Smooth muscle cell (in vitro differentiated cells): ENCODE measurements at regions not wholly inside any gene's neighbourhood (a gene's known extent, or its start where the extent isn't known, plus 50 kb on each side); places are given as distances from the start of the nearest gene placed in this dataset.

Source experiments
- DNase-seq: peaks from one replicate; lab custom pipeline; 2025; ENCODE audit not compliant: unreplicated experiment; lab: John Stamatoyannopoulos, UW
- H2AFZ ChIP-seq: fragments of 200-600 bp; sonication (generic); 2 replicates; pipeline ENCODE4 v1.6.0; 2016; ENCODE audit warnings: antibody characterized with exemption, low read depth, mild to moderate bottlenecking
- H3F3A ChIP-seq: fragments of 200-600 bp; sonication (generic); 2 replicates; pipeline ENCODE4 v1.6.0; 2017; ENCODE audit warnings: antibody characterized with exemption, low read depth
- H3K27ac ChIP-seq: fragments of 200-600 bp; sonication (generic); 2 replicates; pipeline ENCODE4 v1.5.1; 2016; ENCODE audit warnings: low read depth, mild to moderate bottlenecking
- H3K27me3 ChIP-seq: fragments of 200-600 bp; sonication (generic); 2 replicates; pipeline ENCODE4 v1.6.1; 2016; ENCODE audit warnings: low read depth, mild to moderate bottlenecking
- H3K36me3 ChIP-seq: fragments of 200-600 bp; sonication (generic); 2 replicates; pipeline ENCODE4 v1.5.1; 2016; ENCODE audit warnings: low read depth
- H3K4me1 ChIP-seq: fragments of 200-600 bp; sonication (generic); 2 replicates; pipeline ENCODE4 v1.5.1; 2016; ENCODE audit warnings: low read depth
- H3K4me2 ChIP-seq: fragments of 200-600 bp; sonication (generic); 2 replicates; pipeline ENCODE4 v1.6.0; 2016; ENCODE audit warnings: mild to moderate bottlenecking
- H3K4me3 ChIP-seq: fragments of 200-600 bp; sonication (generic); 2 replicates; pipeline ENCODE4 v1.5.1; 2016; ENCODE audit warnings: mild to moderate bottlenecking
- H3K79me2 ChIP-seq: fragments of 200-600 bp; sonication (generic); 2 replicates; pipeline ENCODE4 v1.6.0; 2016; ENCODE audit warnings: low read depth, mild to moderate bottlenecking
- H3K9ac ChIP-seq: fragments of 200-600 bp; sonication (generic); 2 replicates; pipeline ENCODE4 v1.6.0; 2016; ENCODE audit warnings: low read depth
- H3K9me3 ChIP-seq: fragments of 200-600 bp; sonication (generic); replicated peaks from 2 replicates; pipeline ENCODE4 v1.5.1; 2016; ENCODE audit warnings: low read depth
- H4K20me1 ChIP-seq: fragments of 200-600 bp; sonication (generic); 2 replicates; pipeline ENCODE4 v1.6.0; 2016; ENCODE audit warnings: low read depth
- WGBS: methylation state at CpG from one replicate; pipeline ENCODE4 v1.1.7; 2016; ENCODE audit warnings: low lambda C conversion rate; 5-methylcytosine and 5-hydroxymethylcytosine counted together
- TF ChIP-seq, protein P1 (sequence below): fragments of 200-600 bp; sonication (generic); IDR thresholded peaks from 2 replicates; pipeline ENCODE4 v1.5.1; 2017; ENCODE audit warnings: borderline replicate concordance, mild to moderate bottlenecking, antibody characterized with exemption; ENCODE audit not compliant: insufficient read depth, poor library complexity, severe bottlenecking

- no peak for DNase-seq
- no peak overlapping the region for H3K4me2 ChIP-seq
- 76% methylated on average over 2 of the region's 2 CpGs for WGBS
Observed at GRCh38 chr7:13321316-13321715, 633.9 kb downstream of the ARL4A start.

GRCh38 chr7:13322126-13322525, 634.7 kb downstream of the ARL4A start:
- Histone ChIP-seq H4K20me1 (no peaks in the 10 kb centered on the region), H3K9me3 (no peaks in the 10 kb centered on the region), H3K36me3 (no peaks in the 10 kb centered on the region), H3K4me2 (no peak overlapping the region), H3K4me3 (no peak overlapping the region), H3K79me2 (no peaks in the 10 kb centered on the region), H2AFZ (no peak overlapping the region), H3K27ac (no peak overlapping the region), H3K9ac (no peak overlapping the region), H3F3A (no peaks in the 10 kb centered on the region), H3K27me3 (no peaks in the 10 kb centered on the region), H3K4me1 (no peaks in the 10 kb centered on the region)
- DNase-seq: no peak
- WGBS: 32% methylated on average over 5 of the region's 5 CpGs
- TF ChIP-seq, protein P1, sequence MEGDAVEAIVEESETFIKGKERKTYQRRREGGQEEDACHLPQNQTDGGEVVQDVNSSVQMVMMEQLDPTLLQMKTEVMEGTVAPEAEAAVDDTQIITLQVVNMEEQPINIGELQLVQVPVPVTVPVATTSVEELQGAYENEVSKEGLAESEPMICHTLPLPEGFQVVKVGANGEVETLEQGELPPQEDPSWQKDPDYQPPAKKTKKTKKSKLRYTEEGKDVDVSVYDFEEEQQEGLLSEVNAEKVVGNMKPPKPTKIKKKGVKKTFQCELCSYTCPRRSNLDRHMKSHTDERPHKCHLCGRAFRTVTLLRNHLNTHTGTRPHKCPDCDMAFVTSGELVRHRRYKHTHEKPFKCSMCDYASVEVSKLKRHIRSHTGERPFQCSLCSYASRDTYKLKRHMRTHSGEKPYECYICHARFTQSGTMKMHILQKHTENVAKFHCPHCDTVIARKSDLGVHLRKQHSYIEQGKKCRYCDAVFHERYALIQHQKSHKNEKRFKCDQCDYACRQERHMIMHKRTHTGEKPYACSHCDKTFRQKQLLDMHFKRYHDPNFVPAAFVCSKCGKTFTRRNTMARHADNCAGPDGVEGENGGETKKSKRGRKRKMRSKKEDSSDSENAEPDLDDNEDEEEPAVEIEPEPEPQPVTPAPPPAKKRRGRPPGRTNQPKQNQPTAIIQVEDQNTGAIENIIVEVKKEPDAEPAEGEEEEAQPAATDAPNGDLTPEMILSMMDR: no peak

More at GRCh38 chr7:13321316-13321715, 633.9 kb downstream of the ARL4A start:
- H3K36me3 ChIP-seq: no peaks in the 10 kb centered on the region
- no peak overlapping the region for H3K27ac ChIP-seq
- H3K9me3 ChIP-seq: no peaks in the 10 kb centered on the region
- no peaks in the 10 kb centered on the region for H3K4me1 ChIP-seq
- no peak overlapping the region for H3K9ac ChIP-seq
- TF ChIP-seq, protein P1: no peak
- no peaks in the 10 kb centered on the region for H3K79me2 ChIP-seq
- H2AFZ ChIP-seq: no peak overlapping the region
- no peak overlapping the region for H3K4me3 ChIP-seq
- H3F3A ChIP-seq: no peaks in the 10 kb centered on the region
- H3K27me3 ChIP-seq: no peaks in the 10 kb centered on the region
- no peaks in the 10 kb centered on the region for H4K20me1 ChIP-seq

- no peaks in the 10 kb centered on the region for H3K27me3 ChIP-seq
- no peak overlapping the region for H3K27ac ChIP-seq
- H3K79me2 ChIP-seq: no peaks in the 10 kb centered on the region
- no peak overlapping the region for H3K4me2 ChIP-seq
- no peak for DNase-seq
- no peaks in the 10 kb centered on the region for H3K4me1 ChIP-seq
- WGBS: 32% methylated on average over 1 of the region's 1 CpG
- H3K9me3 ChIP-seq: no peaks in the 10 kb centered on the region
- H3K9ac ChIP-seq: no peak overlapping the region
- no peaks in the 10 kb centered on the region for H3F3A ChIP-seq
- H3K36me3 ChIP-seq: no peaks in the 10 kb centered on the region
- TF ChIP-seq, protein P1: no peak
- no peak overlapping the region for H2AFZ ChIP-seq
- H3K4me3 ChIP-seq: no peak overlapping the region
- no peaks in the 10 kb centered on the region for H4K20me1 ChIP-seq
Observed at GRCh38 chr7:13327669-13328068, 640.2 kb downstream of the ARL4A start.

GRCh38 chr7:13333371-13333770, 645.9 kb downstream of the ARL4A start:
- Histone ChIP-seq H3K27ac (no peak overlapping the region), H3K4me2 (no peak overlapping the region), H3F3A (no peaks in the 10 kb centered on the region), H2AFZ (no peak overlapping the region), H3K79me2 (no peaks in the 10 kb centered on the region), H4K20me1 (no peaks in the 10 kb centered on the region), H3K4me3 (no peak overlapping the region), H3K27me3 (no peaks in the 10 kb centered on the region), H3K36me3 (no peaks in the 10 kb centered on the region), H3K9ac (no peak overlapping the region), H3K4me1 (no peaks in the 10 kb centered on the region), H3K9me3 (no peaks in the 10 kb centered on the region)
- DNase-seq: no peak
- TF ChIP-seq, protein P1: no peak
- 75% methylated on average over 1 of the region's 1 CpG for WGBS
